Naive thymus-derived CD8-positive, alpha-beta T cell (primary cell): ENCODE measurements at regions not wholly inside any gene's neighbourhood (a gene's known extent, or its start where the extent isn't known, plus 50 kb on each side); places are given as distances from the start of the nearest gene placed in this dataset.
"Not testable (repeated sequence)": the region's sequence is repeated elsewhere in the genome, so short reads cannot be mapped to it uniquely, and the experiment has no call there.

ENCODE experiments used
- ATAC-seq, 2 donors: fragments of 150-1000 bp; cut with Tn5 transposase in 1 of 2; sonication (Bioruptor Pico), chemical (Tn5 transposase) in 1 of 2; 1 replicate in 1 of 2; 2 replicates in 1 of 2; pipeline ENCODE4 v1.10.0; 2021; ENCODE audit warnings: mild to moderate bottlenecking in 2 of 2, moderate library complexity in 2 of 2
- POLR2A ChIA-PET: fragments of 350-600 bp; sonication (Branson Sonifier 250); formaldehyde crosslinking; loops from one replicate; lab custom pipeline; 2021; ENCODE audit warnings: antibody characterized with exemption; lab: Charles Lee
- DNase-seq, 10 donors: peaks; one replicate each; pipeline versions ENCODE4 v3.0.0 to v3.0.0-alpha.2; 2020 to 2022
- H3K27ac Mint-ChIP-seq, 10 donors: one replicate each; pipeline ENCODE4 v1.8.0; 2020 to 2022; ENCODE audit warnings: mild to moderate bottlenecking in 10 of 10, mixed read lengths in 10 of 10, moderate library complexity in 4 of 10, inconsistent platforms in 1 of 10
- H3K27me3 Mint-ChIP-seq, 5 donors: one replicate each; pipeline ENCODE4 v1.8.0; 2021 to 2022; ENCODE audit warnings: mixed read lengths in 5 of 5
- H3K36me3 Mint-ChIP-seq, 3 donors: one replicate each; pipeline ENCODE4 v1.8.0; 2020 to 2022; ENCODE audit warnings: mixed read lengths in 3 of 3, mild to moderate bottlenecking in 2 of 3, inconsistent platforms in 1 of 3
- H3K4me1 Mint-ChIP-seq, 4 donors: one replicate each; pipeline ENCODE4 v1.8.0; 2021 to 2022; ENCODE audit warnings: mixed read lengths in 4 of 4
- H3K4me3 Mint-ChIP-seq, 10 donors: one replicate each; pipeline ENCODE4 v1.8.0; 2020 to 2022; ENCODE audit warnings: mild to moderate bottlenecking in 10 of 10, mixed read lengths in 10 of 10, moderate library complexity in 6 of 10, inconsistent platforms in 1 of 10
- H3K9me3 Mint-ChIP-seq, 9 donors: one replicate each; pipeline ENCODE4 v1.8.0; 2020 to 2022; ENCODE audit warnings: mixed read lengths in 9 of 9, mild to moderate bottlenecking in 3 of 9, inconsistent platforms in 1 of 9, moderate library complexity in 1 of 9

DNA sequence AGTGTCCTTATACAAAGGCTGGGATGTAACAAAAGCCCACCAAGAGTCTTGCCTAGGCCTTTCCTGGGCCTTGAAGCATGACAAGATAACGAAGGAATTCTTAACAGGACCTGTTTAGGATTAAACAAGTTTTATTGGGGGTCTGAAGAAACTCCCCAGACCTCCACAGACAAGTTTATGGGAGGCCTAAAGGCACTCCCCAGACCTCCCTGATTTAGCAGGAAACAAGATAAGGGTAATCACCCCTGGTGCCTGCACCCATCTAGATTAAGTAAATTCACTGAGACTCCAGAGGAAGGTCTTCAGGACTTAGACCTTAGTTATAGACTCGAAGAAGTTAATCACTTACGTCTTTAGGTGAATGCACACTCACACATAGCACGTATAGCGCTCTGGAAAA lies 208.4 kb upstream of the SMLR1 start:
- Mint-ChIP-seq H3K9me3 (peaks cover 0 to 11% (median 8%) of the 10 kb centered on the region in 9 donors), H3K4me1 (peaks cover 0 to 10% (median 4%) of the 10 kb centered on the region in 4 donors), H3K36me3 (peaks cover 0 to 11% (median 3%) of the 10 kb centered on the region in 3 donors)
- H3K27me3 Mint-ChIP-seq, H3K27ac Mint-ChIP-seq, H3K4me3 Mint-ChIP-seq, ATAC-seq, POLR2A ChIA-PET, DNase-seq: not testable (repeated sequence)

GRCh38 chr6:130620338-130620781 lies 206.8 kb upstream of the SMLR1 start:
- no peak for ATAC-seq
- POLR2A ChIA-PET, result no interaction called here
- DNase-seq, result no peak
- no peak overlapping the region for H3K4me3 Mint-ChIP-seq
- H3K27me3 Mint-ChIP-seq, result no peaks in the 10 kb centered on the region
- peaks cover 0 to 12% (median 10%) of the 10 kb centered on the region in 9 donors for H3K9me3 Mint-ChIP-seq
- H3K27ac Mint-ChIP-seq, result no peak overlapping the region
- peaks cover 0 to 16% (median 3%) of the 10 kb centered on the region in 3 donors for H3K36me3 Mint-ChIP-seq
- H3K4me1 Mint-ChIP-seq, result peaks cover 0 to 3% (median 0%) of the 10 kb centered on the region in 4 donors

GRCh38 chr6:130622142-130622541 lies 205.1 kb upstream of the SMLR1 start:
- Mint-ChIP-seq H3K9me3 (peaks cover 0 to 12% (median 10%) of the 10 kb centered on the region in 9 donors), H3K4me3 (no peak overlapping the region), H3K36me3 (peaks cover 0 to 16% (median 3%) of the 10 kb centered on the region in 3 donors), H3K27ac (no peak overlapping the region), H3K4me1 (no peaks in the 10 kb centered on the region), H3K27me3 (no peaks in the 10 kb centered on the region)
- POLR2A ChIA-PET, result no interaction called here
- ATAC-seq (no peak), DNase-seq (no peak)

DNA sequence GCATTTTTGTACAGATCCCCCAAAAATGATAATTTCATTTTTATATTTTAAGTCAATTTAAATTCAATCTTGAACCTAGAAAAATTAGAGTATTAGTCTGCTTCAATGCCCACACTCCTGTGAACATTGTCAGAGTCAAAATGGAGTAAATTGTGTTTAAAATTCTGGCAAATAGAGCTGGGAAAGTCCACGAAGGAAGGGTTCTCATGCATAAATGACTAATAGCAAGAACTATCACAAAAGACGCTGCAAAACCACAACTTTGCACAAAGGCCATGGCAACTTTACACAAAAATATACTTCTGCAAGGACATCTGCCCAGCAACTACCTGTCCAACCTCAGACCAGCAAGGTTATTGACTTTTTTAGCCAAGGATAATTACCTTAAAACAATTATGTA lies 203.2 kb upstream of the SMLR1 start:
- Mint-ChIP-seq H3K36me3 (peaks cover 0 to 16% (median 3%) of the 10 kb centered on the region in 3 donors), H3K4me1 (no peaks in the 10 kb centered on the region), H3K9me3 (peaks cover 0 to 12% (median 10%) of the 10 kb centered on the region in 9 donors), H3K27ac (no peak overlapping the region), H3K27me3 (no peaks in the 10 kb centered on the region), H3K4me3 (no peak overlapping the region)
- no peak for ATAC-seq
- POLR2A ChIA-PET, result interaction anchor here (1.1 kb wide), 1 partner anchor 112 kb away, joined by 3 read pairs; no protein-coding TSS in a partner anchor
- no peak for DNase-seq

DNA sequence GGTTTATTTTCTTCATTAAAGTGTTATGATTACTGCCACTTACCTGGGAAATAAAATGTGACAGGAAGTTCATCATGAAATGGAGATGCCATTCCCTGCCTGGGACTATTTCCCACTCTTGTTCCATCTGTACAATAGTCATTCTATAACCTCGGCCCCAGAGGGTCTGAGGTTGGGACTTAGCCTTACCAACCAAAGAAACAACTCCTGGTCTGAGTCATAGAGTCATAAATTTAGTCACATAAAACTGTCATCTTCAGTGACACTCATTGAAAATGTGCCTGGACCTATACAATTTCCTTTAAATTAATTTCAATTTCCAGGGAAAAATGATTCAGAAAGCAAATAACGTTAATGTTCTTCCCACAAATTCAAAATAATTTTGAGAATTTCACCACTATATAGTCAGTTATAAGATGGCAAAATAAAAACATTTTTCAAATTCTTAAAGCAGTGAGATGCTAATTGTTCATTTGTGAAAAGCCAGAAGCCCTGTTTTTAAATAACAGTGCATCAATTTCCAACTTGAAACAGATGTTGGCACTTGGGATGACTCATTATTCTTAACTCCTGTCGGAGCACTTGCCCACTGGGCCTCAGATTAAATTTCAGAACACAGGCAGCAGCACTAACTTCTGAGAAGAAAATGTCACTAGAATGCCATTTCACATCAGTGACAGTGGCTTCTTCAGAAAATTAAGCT lies 201.2 kb upstream of the SMLR1 start:
- ATAC-seq (no peak), DNase-seq (no peak)
- Mint-ChIP-seq H3K4me1 (peaks cover 0 to 2% (median 0%) of the 10 kb centered on the region in 4 donors), H3K27ac (no peak overlapping the region), H3K4me3 (no peak overlapping the region), H3K27me3 (no peaks in the 10 kb centered on the region), H3K36me3 (peaks cover 0 to 16% (median 3%) of the 10 kb centered on the region in 3 donors), H3K9me3 (peaks cover 0 to 12% (median 10%) of the 10 kb centered on the region in 9 donors)
- POLR2A ChIA-PET, result no interaction called here

- H3K4me1 Mint-ChIP-seq, result peaks cover 0 to 2% (median 0%) of the 10 kb centered on the region in 4 donors
- H3K27ac Mint-ChIP-seq, result no peak overlapping the region
- peaks cover 0 to 2% (median 0%) of the 10 kb centered on the region in 9 donors for H3K9me3 Mint-ChIP-seq
- POLR2A ChIA-PET, result no interaction called here
- H3K27me3 Mint-ChIP-seq, result no peaks in the 10 kb centered on the region
- ATAC-seq, result no peak
- H3K4me3 Mint-ChIP-seq, result no peak overlapping the region
- DNase-seq, result no peak
- H3K36me3 Mint-ChIP-seq, result peaks cover 0 to 5% (median 0%) of the 10 kb centered on the region in 3 donors
These were observed 198.3 kb upstream of the SMLR1 start for GRCh38 chr6:130628862-130629261.

DNA sequence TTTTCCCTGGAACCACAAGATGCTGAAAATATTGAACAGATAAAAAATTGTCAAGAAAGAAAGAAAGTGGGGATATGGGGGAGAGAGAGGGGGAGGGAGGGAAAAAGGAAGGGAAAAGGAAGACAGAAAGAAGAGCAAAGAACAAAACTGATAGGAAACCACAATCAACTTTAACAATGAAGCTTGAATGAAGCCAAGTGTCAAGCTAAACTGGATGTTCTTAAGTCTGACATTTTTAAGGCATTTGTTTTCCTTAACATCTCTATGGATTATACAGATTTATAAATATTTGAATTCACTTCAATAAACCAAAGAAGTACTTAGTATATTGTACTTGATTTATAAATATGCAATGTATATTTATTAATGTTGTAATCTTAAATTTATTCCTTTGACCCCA lies 197.6 kb upstream of the SMLR1 start:
- DNase-seq (no peak), ATAC-seq (no peak)
- Mint-ChIP-seq H3K9me3 (no peaks in the 10 kb centered on the region), H3K27ac (no peak overlapping the region), H3K4me1 (peaks cover 0 to 2% (median 0%) of the 10 kb centered on the region in 4 donors), H3K36me3 (peaks cover 0 to under 1% (median 0%) of the 10 kb centered on the region in 3 donors), H3K4me3 (no peak overlapping the region), H3K27me3 (no peaks in the 10 kb centered on the region)
- POLR2A ChIA-PET, result no interaction called here

DNA sequence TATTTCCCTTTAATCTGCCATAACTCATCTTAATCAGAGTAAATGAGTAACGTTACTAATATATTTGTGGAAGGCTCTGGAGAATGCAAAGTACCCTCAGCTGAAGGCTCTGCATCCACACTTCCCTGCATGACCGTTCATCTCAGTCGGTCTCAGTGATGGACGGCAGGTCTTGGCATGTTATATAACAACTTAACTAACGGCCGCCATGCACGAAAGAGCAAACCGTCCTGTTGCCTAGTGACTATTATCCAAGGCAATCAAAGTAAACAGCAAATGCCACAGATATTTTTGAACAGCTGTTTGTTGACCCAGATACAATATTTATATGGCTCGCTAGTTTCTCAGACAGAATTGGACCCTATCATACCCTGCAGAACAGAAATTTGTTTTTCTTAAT lies 194.9 kb upstream of the SMLR1 start:
- Mint-ChIP-seq H3K4me1 (peaks cover 0 to 2% (median 0%) of the 10 kb centered on the region in 4 donors), H3K36me3 (peaks cover 0 to 12% (median 9%) of the 10 kb centered on the region in 3 donors), H3K9me3 (peaks cover 0 to 14% (median 10%) of the 10 kb centered on the region in 9 donors), H3K27ac (no peak overlapping the region), H3K27me3 (no peaks in the 10 kb centered on the region), H3K4me3 (no peak overlapping the region)
- POLR2A ChIA-PET, result no interaction called here
- DNase-seq (no peak), ATAC-seq (no peak)

- POLR2A ChIA-PET, result no interaction called here
- Mint-ChIP-seq H3K9me3 (peaks cover 0 to 16% (median 12%) of the 10 kb centered on the region in 9 donors), H3K36me3 (peaks cover 0 to 15% (median 14%) of the 10 kb centered on the region in 3 donors)
These were observed 194.3 kb upstream of the SMLR1 start for GRCh38 chr6:130632897-130633296.

GRCh38 chr6:130643361-130643760 lies 183.8 kb upstream of the SMLR1 start:
- H3K27me3 Mint-ChIP-seq, result no peaks in the 10 kb centered on the region
- peaks cover 0 to 7% (median 4%) of the 10 kb centered on the region in 4 donors for H3K4me1 Mint-ChIP-seq
- ATAC-seq (no peak), DNase-seq (no peak)
- peaks cover 0 to 17% (median 12%) of the 10 kb centered on the region in 3 donors for H3K36me3 Mint-ChIP-seq
- no peak overlapping the region for H3K27ac Mint-ChIP-seq
- POLR2A ChIA-PET, result no interaction called here
- H3K4me3 Mint-ChIP-seq, result no peak overlapping the region
- H3K9me3 Mint-ChIP-seq, result peaks cover 0 to 47% (median 17%) of the 10 kb centered on the region in 9 donors

More at GRCh38 chr6:130632897-130633296, 194.3 kb upstream of the SMLR1 start:
- Mint-ChIP-seq H3K4me3 (no peak overlapping the region), H3K27me3 (peaks cover 0 to under 1% (median 0%) of the 10 kb centered on the region in 5 donors), H3K27ac (peak overlapping the region in 1 of 10 donors; percentile 23), H3K4me1 (peaks cover 0 to 2% (median 0%) of the 10 kb centered on the region in 4 donors)
- no peak for DNase-seq
- ATAC-seq, result no peak

GRCh38 chr6:130644175-130644574 lies 183.0 kb upstream of the SMLR1 start:
- no peak overlapping the region for H3K4me3 Mint-ChIP-seq
- H3K27ac Mint-ChIP-seq, result no peak overlapping the region
- POLR2A ChIA-PET, result no interaction called here
- peaks cover 0 to 17% (median 12%) of the 10 kb centered on the region in 3 donors for H3K36me3 Mint-ChIP-seq
- H3K27me3 Mint-ChIP-seq, result no peaks in the 10 kb centered on the region
- H3K9me3 Mint-ChIP-seq, result peaks cover 0 to 42% (median 15%) of the 10 kb centered on the region in 9 donors
- DNase-seq, result no peak
- peaks cover 0 to 7% (median 4%) of the 10 kb centered on the region in 4 donors for H3K4me1 Mint-ChIP-seq
- ATAC-seq, result no peak

GRCh38 chr6:130644769-130645168 lies 182.4 kb upstream of the SMLR1 start:
- ATAC-seq, H3K27me3 Mint-ChIP-seq, H3K27ac Mint-ChIP-seq, H3K4me1 Mint-ChIP-seq, POLR2A ChIA-PET, H3K4me3 Mint-ChIP-seq: not testable (repeated sequence)
- DNase-seq, result peak in 1 of 10 donors; percentile 2
- peaks cover 0 to 17% (median 12%) of the 10 kb centered on the region in 3 donors for H3K36me3 Mint-ChIP-seq
- peaks cover 0 to 42% (median 15%) of the 10 kb centered on the region in 9 donors for H3K9me3 Mint-ChIP-seq

- H3K9me3 Mint-ChIP-seq, result peaks cover 0 to 36% (median 17%) of the 10 kb centered on the region in 9 donors
- ATAC-seq (no peak), DNase-seq (no peak)
- POLR2A ChIA-PET, result no interaction called here
- peaks cover 0 to 6% (median 1%) of the 10 kb centered on the region in 4 donors for H3K4me1 Mint-ChIP-seq
- no peak overlapping the region for H3K27ac Mint-ChIP-seq
- H3K4me3 Mint-ChIP-seq, result no peak overlapping the region
- peaks cover 0 to 17% (median 12%) of the 10 kb centered on the region in 3 donors for H3K36me3 Mint-ChIP-seq
- peaks cover 0 to 4% (median 0%) of the 10 kb centered on the region in 5 donors for H3K27me3 Mint-ChIP-seq
These were observed 180.0 kb upstream of the SMLR1 start for GRCh38 chr6:130647246-130647645.
